Right lobe of liver (tissue), 4 donors: ENCODE measurements at regions not wholly inside any gene's neighbourhood (a gene's known extent, or its start where the extent isn't known, plus 50 kb on each side); places are given as distances from the start of the nearest gene placed in this dataset.

Source experiments
- CTCF ChIP-seq, 4 donors: fragments of 200-600 bp in 3 of 4; fragments of 450-650 bp in 1 of 4; IDR thresholded peaks; one replicate each; pipeline versions ENCODE4 v1.5.1 to v1.8.0; 2016 to 2022; ENCODE audit warnings: antibody characterized with exemption in 4 of 4, mild to moderate bottlenecking in 2 of 4
- POLR2A ChIP-seq: fragments of 450-650 bp; IDR thresholded peaks from one replicate; pipeline ENCODE4 v1.6.1; 2017; ENCODE audit warnings: antibody characterized with exemption, mild to moderate bottlenecking
- donor health status: DM: no; HTN: no; CAD: no.
- donor health status: DM: no; HTN: no; CAD: no.
- donor health status: DM: no; HTN: yes; CAD: no.

GRCh38 chr5:155897761-155898160 is 429.2 kb upstream of the SGCD start:
- TF ChIP-seq CTCF (IDR thresholded peaks at IDR 0.05), result no peak
- no peak for TF ChIP-seq POLR2A
